B cell (primary cell): ENCODE measurements at regions not wholly inside any gene's neighbourhood (a gene's known extent, or its start where the extent isn't known, plus 50 kb on each side); places are given as distances from the start of the nearest gene placed in this dataset.

Experiments
- ATAC-seq: fragments of 200-7000 bp; cut with Tn5 transposase; one replicate; pipeline ENCODE4 v1.10.0; 2021; ENCODE audit warnings: low read depth, mild to moderate bottlenecking, moderate number of reproducible peaks, moderate library complexity
- CTCF ChIA-PET: fragments of 350-600 bp; sonication (Branson Sonifier 250); formaldehyde crosslinking; loops from one replicate; lab custom pipeline; 2021; ENCODE audit warnings: antibody characterized with exemption, inconsistent platforms; lab: Charles Lee
- POLR2A ChIA-PET: fragments of 350-600 bp; sonication (Branson Sonifier 250); formaldehyde crosslinking; loops from one replicate; lab custom pipeline; 2021; ENCODE audit warnings: antibody characterized with exemption; lab: Charles Lee
- DNase-seq: peaks from one replicate; pipeline ENCODE4 v3.0.0; 2013
- H2AFZ ChIP-seq: 2 replicates; pipeline ENCODE4 v1.6.1; 2012; ENCODE audit warnings: mild to moderate bottlenecking, low read depth, low read length; ENCODE audit not compliant: insufficient read depth, poor library complexity, severe bottlenecking
- H3K27ac ChIP-seq, 2 donors: 1 replicate in 1 of 2; 2 replicates in 1 of 2; pipeline ENCODE4 v1.5.1; 2012 to 2013; ENCODE audit warnings: low read length in 2 of 2, mild to moderate bottlenecking in 2 of 2, moderate library complexity in 1 of 2
- H3K27me3 ChIP-seq, 4 experiments: fragments of 200-600 bp in 1 of 4; sonication (generic) in 1 of 4; replicated peaks in 1 of 4; 1 replicate in 2 of 4; 2 replicates in 2 of 4; pipeline versions ENCODE4 v1.6.1 to v1.7.0; 2013 to 2016; ENCODE audit warnings: low read length in 3 of 4, mild to moderate bottlenecking in 2 of 4, mixed read lengths in 1 of 4, moderate library complexity in 1 of 4; ENCODE audit not compliant: insufficient read depth in 4 of 4, control insufficient read depth in 3 of 4; ENCODE audit errors: control extremely low read depth in 1 of 4
- H3K36me3 ChIP-seq, 2 experiments: replicated peaks in 1 of 2; 1 replicate in 1 of 2; 2 replicates in 1 of 2; pipeline versions ENCODE4 v1.6.1 to v1.7.1; 2013; ENCODE audit warnings: low read length in 1 of 2; ENCODE audit not compliant: insufficient read depth in 2 of 2, control insufficient read depth in 1 of 2; ENCODE audit errors: control extremely low read depth in 1 of 2, extremely low read depth in 1 of 2
- H3K4me1 ChIP-seq, 2 donors: fragments of 200-600 bp in 1 of 2; sonication (generic) in 1 of 2; 1 replicate in 1 of 2; 2 replicates in 1 of 2; pipeline versions ENCODE4 v1.5.1 to v1.6.1; 2013 to 2017; ENCODE audit warnings: low read length in 2 of 2; ENCODE audit not compliant: control insufficient read depth in 2 of 2, insufficient read depth in 2 of 2
- H3K4me2 ChIP-seq: replicated peaks from 2 replicates; pipeline ENCODE3; 2012; ENCODE audit warnings: mild to moderate bottlenecking, low read depth, low read length; ENCODE audit not compliant: poor library complexity, severe bottlenecking
- H3K4me3 ChIP-seq, 5 experiments: fragments of 200-600 bp in 1 of 5; sonication (generic) in 1 of 5; 1 replicate in 3 of 5; 2 replicates in 2 of 5; pipeline versions ENCODE4 v1.5.1 to v1.7.0; 2011 to 2016; ENCODE audit warnings: low read length in 4 of 5, mild to moderate bottlenecking in 4 of 5, low read depth in 2 of 5, control low read depth in 1 of 5, moderate library complexity in 1 of 5; ENCODE audit not compliant: insufficient read depth in 1 of 5; ENCODE audit errors: control extremely low read depth in 1 of 5, extremely low read depth in 1 of 5
- H3K79me2 ChIP-seq: fragments of 200-600 bp; sonication (generic); one replicate; pipeline ENCODE4 v1.6.0; 2016; ENCODE audit warnings: low read length; ENCODE audit not compliant: control insufficient read depth, insufficient read depth
- H3K9ac ChIP-seq: fragments of 200-600 bp; sonication (generic); 2 replicates; pipeline ENCODE4 v1.6.1; 2017; ENCODE audit warnings: mild to moderate bottlenecking, low read length, moderate library complexity
- H3K9me3 ChIP-seq, 3 donors: one replicate each; pipeline versions ENCODE4 v1.6.1 to v1.7.1; 2013; ENCODE audit warnings: low read length in 2 of 3; ENCODE audit not compliant: control insufficient read depth in 2 of 3, insufficient read depth in 1 of 3; ENCODE audit errors: control extremely low read depth in 1 of 3
- H4K20me1 ChIP-seq: 2 replicates; pipeline ENCODE4 v1.6.0; 2012; ENCODE audit warnings: mild to moderate bottlenecking, low read length; ENCODE audit not compliant: insufficient read depth, control insufficient read depth, poor library complexity, severe bottlenecking
- H3K27ac Mint-ChIP-seq: one replicate; pipeline ENCODE4 v1.8.0; 2021; ENCODE audit warnings: mixed read lengths
- H3K27me3 Mint-ChIP-seq: one replicate; pipeline ENCODE4 v1.8.0; 2021; ENCODE audit warnings: mixed read lengths
- H3K4me1 Mint-ChIP-seq: one replicate; pipeline ENCODE4 v1.8.0; 2021; ENCODE audit warnings: mixed read lengths
- H3K4me3 Mint-ChIP-seq: one replicate; pipeline ENCODE4 v1.8.0; 2021; ENCODE audit warnings: mixed read lengths
- H3K9me3 Mint-ChIP-seq: one replicate; pipeline ENCODE4 v1.8.0; 2022; ENCODE audit warnings: mixed read lengths; ENCODE audit not compliant: insufficient read depth
- CTCF ChIP-seq: fragments of 200-600 bp; IDR thresholded peaks from one replicate; pipeline ENCODE4 v1.8.0; 2022; ENCODE audit warnings: antibody characterized with exemption, mild to moderate bottlenecking
- EZH2 ChIP-seq: IDR thresholded peaks from 2 replicates; pipeline ENCODE4 v1.6.1; 2012; ENCODE audit warnings: borderline replicate concordance, low read depth, mild to moderate bottlenecking, moderate library complexity, low read length; ENCODE audit not compliant: insufficient read depth, poor library complexity, severe bottlenecking
- WGBS: methylation state at CpG from one replicate; pipeline ENCODE4 v1.1.5; 2013; ENCODE audit warnings: missing lambda C conversion rate; ENCODE audit not compliant: insufficient coverage; 5-methylcytosine and 5-hydroxymethylcytosine counted together
- intact Hi-C: fragments of 100-400 bp; cut with micrococcal nuclease; formaldehyde crosslinking; loops from one replicate; pipeline ENCODE4 v1.10.0; 2022

GRCh38 chr14:37894463-37894862, 299.0 kb downstream of the TTC6 start:
- Histone ChIP-seq H3K4me2 (no peak overlapping the region), H3K9me3 (no peaks in the 10 kb centered on the region), H3K27ac (no peak overlapping the region), H3K9ac (no peak overlapping the region), H3K79me2 (no peaks in the 10 kb centered on the region), H3K4me1 (no peaks in the 10 kb centered on the region), H3K27me3 (no peaks in the 10 kb centered on the region), H3K36me3 (no peaks in the 10 kb centered on the region), H4K20me1 (no peaks in the 10 kb centered on the region), H3K4me3 (no peak overlapping the region), H2AFZ (no peak overlapping the region)
- Mint-ChIP-seq H3K4me1 (no peaks in the 10 kb centered on the region), H3K9me3 (peaks cover 3% of the 10 kb centered on the region), H3K27ac (no peak overlapping the region), H3K4me3 (no peak overlapping the region), H3K27me3 (no peaks in the 10 kb centered on the region)
- ChIA-PET CTCF (no interaction called here), POLR2A (no interaction called here)
- DNase-seq (no peak), ATAC-seq (no peak)
- intact Hi-C loops = no loop called here
- TF ChIP-seq CTCF (no peak), EZH2 (no peak)
- 86% methylated on average over 1 of the region's 1 CpG for WGBS

GRCh38 chr14:37899365-37899764, 303.9 kb downstream of the TTC6 start:
- WGBS = 100% methylated on average over 1 of the region's 4 CpGs
- DNase-seq (no peak), ATAC-seq (no peak)
- Histone ChIP-seq H3K27ac (no peak overlapping the region), H3K9ac (no peak overlapping the region), H3K4me3 (no peak overlapping the region), H3K4me2 (no peak overlapping the region), H3K27me3 (no peaks in the 10 kb centered on the region), H4K20me1 (no peaks in the 10 kb centered on the region), H3K9me3 (no peaks in the 10 kb centered on the region), H3K79me2 (no peaks in the 10 kb centered on the region), H3K4me1 (no peaks in the 10 kb centered on the region), H3K36me3 (no peaks in the 10 kb centered on the region), H2AFZ (no peak overlapping the region)
- ChIA-PET POLR2A (no interaction called here), CTCF (no interaction called here)
- H3K4me3 Mint-ChIP-seq = no peak overlapping the region
- no peaks in the 10 kb centered on the region for H3K9me3 Mint-ChIP-seq
- intact Hi-C loops = no loop called here
- no peaks in the 10 kb centered on the region for H3K4me1 Mint-ChIP-seq
- H3K27ac Mint-ChIP-seq = no peak overlapping the region
- H3K27me3 Mint-ChIP-seq = no peaks in the 10 kb centered on the region
- TF ChIP-seq EZH2 (no peak), CTCF (no peak)
